GM13977 (cell line): ENCODE measurements at regions not wholly inside any gene's neighbourhood (a gene's known extent, or its start where the extent isn't known, plus 50 kb on each side); places are given as distances from the start of the nearest gene placed in this dataset.

Source experiments
- DNase-seq: peaks from one replicate; pipeline ENCODE4 v3.0.0; 2012; ENCODE audit warnings: low spot score
- in situ Hi-C: fragments of 300-500 bp; cut with MboI; formaldehyde crosslinking; loops from one replicate; pipeline ENCODE4 v1.12.0; 2022; ENCODE audit warnings: low sequenced_read_pairs, low pct_unique_long_range_greater_than_20kb, mixed read lengths, inconsistent platforms; ENCODE audit not compliant: unreplicated experiment
- TF ChIP-seq, protein P1 (sequence below): IDR thresholded peaks from 2 replicates; pipeline ENCODE4 v1.5.1; 2012; ENCODE audit warnings: mild to moderate bottlenecking, control low read depth; ENCODE audit not compliant: insufficient read depth; ENCODE audit errors: extremely low read depth, missing control alignments

DNA sequence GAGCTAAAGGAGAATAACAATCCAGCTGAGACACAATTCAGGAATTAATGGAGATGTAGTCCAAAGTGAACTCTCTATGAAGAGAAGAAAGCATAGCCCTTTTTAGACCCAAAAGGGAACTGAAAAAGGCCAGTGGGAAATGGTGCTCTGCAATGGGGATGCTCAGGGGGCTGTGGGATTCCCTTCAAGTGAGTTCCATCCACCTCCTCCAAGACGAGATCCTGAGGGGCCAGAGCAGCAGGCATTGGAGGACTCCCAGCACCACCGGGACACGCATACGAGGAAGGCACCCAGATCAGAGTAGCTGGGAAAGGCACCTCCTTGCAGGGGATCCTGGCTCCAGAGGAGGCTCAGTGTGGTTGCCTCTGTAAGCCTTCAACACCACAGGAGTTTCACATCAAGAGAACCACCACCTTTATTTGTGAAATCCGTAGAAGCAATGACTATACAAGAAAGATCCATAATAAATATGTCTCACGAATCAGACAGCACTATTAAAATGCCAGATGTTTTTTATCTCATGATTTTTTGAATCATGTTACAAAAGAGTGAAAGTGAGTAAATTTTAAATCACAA lies 288.2 kb downstream of the MED10 start:
- in situ Hi-C loops, result no loop called here
- TF ChIP-seq, protein P1, sequence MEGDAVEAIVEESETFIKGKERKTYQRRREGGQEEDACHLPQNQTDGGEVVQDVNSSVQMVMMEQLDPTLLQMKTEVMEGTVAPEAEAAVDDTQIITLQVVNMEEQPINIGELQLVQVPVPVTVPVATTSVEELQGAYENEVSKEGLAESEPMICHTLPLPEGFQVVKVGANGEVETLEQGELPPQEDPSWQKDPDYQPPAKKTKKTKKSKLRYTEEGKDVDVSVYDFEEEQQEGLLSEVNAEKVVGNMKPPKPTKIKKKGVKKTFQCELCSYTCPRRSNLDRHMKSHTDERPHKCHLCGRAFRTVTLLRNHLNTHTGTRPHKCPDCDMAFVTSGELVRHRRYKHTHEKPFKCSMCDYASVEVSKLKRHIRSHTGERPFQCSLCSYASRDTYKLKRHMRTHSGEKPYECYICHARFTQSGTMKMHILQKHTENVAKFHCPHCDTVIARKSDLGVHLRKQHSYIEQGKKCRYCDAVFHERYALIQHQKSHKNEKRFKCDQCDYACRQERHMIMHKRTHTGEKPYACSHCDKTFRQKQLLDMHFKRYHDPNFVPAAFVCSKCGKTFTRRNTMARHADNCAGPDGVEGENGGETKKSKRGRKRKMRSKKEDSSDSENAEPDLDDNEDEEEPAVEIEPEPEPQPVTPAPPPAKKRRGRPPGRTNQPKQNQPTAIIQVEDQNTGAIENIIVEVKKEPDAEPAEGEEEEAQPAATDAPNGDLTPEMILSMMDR, result no peak
- no peak for DNase-seq

DNA sequence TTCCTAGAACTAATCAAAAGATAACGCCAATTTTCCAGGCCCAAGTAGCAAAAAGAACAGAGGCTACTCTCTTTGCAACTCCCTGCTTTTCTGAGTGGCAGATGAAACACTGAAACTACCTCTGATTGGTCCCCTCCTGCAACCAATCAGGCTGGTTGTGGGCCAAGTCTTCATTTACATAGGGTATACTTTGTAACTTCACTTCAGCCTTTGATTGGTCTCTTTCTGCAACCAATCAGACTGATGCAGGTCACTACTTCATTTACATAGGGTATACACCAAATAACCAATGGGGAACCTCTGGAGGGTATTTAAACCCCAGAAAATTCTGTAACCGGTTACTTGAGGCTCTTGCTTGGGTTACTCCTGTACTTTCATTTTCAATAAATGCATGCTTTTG lies 289.6 kb downstream of the MED10 start:
- in situ Hi-C loops, result no loop called here
- DNase-seq, result no peak
- TF ChIP-seq, protein P1, result no peak

DNA sequence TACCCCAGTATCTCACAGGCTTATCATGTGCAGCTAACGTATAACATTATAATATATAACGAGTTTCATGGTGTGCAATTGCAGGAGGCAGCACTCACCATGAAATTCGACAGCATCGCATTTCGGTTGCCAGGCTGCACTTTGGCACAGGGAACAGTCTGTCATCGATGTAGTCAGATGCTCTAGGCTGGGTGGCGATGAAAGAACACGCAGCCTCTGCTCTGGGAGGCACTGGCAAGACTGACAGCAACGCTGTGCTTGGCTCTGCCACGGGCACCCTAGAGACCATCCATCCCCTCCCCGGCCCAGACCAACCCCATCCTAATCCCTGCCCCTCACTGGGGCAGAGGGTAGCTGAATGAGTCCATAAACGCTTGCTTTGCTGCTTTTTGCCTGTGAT lies 290.8 kb downstream of the MED10 start:
- in situ Hi-C loops, result no loop called here
- no peak for DNase-seq
- TF ChIP-seq, protein P1, result no peak

DNA sequence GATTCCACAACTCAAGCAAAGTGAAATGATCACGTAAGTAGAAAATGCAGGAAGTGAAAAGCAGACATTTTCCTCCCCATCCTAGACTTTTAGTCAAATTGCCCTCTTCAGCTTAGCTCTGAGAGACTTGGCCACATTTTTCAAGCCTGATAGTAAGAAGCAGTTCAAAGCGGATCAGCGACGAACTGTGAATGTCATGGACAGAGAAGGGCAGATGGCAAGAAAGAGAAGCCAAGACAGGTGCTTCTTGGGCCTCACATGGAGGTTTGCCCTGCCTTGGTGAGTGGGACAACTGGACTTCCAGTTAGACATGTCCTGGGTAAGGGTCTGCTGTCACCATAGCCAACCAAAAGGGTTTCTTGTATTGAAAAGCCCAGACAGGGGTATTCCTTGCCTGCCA lies 291.5 kb downstream of the MED10 start:
- DNase-seq, result no peak
- TF ChIP-seq, protein P1, result no peak
- in situ Hi-C loops, result no loop called here

DNA sequence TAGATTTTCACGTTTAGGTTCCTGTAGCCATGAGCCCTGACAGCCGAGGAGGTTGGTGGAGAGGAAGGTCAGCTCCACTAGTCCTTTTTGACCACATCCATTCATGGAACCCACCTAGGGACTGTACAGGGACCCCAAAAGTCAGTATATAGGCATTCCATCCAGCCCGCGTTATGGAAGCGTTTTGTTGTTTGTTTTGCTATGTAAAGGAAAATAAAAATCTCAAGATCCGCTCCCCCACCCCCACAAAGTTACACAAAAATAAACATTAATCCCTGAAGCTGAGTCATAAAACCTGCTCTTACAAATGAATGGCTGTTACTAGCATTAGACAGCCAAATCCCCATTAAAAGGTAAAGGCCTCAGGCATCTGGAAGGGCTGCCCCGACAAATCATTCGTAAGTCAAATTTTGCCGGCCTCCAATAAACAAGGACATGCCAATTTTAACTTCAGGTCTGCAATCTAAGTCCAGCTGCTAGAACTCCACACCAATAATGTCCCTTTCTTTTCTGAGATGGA lies 292.9 kb downstream of the MED10 start:
- no peak for DNase-seq
- TF ChIP-seq, protein P1, result no peak
- in situ Hi-C loops, result no loop called here

DNA sequence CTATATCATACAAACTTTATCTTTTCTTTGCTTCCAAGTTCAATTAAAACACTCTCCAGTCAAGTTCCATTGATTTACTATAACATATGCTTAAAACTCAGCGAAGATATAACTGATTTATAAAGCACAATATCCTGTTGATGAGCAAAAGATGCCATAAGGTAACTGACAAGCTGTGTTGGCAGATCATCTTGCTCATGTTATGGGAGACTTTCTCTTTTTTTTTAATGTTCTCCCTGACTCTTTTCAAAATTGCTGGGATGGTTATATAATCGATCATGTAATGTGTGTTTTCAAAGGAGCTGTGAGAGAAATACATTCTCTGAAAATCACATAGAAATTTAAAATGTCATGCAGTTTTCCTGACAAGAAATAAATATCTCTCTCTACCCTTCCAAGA lies 293.5 kb downstream of the MED10 start:
- TF ChIP-seq, protein P1, result no peak
- in situ Hi-C loops, result no loop called here
- no peak for DNase-seq
